HEK293T (cell line): ENCODE measurements at regions not wholly inside any gene's neighbourhood (a gene's known extent, or its start where the extent isn't known, plus 50 kb on each side); places are given as distances from the start of the nearest gene placed in this dataset.

Experiments
- BHLHE40 ChIP-seq: fragments of 450-650 bp; IDR thresholded peaks from 2 replicates; pipeline ENCODE4 v1.6.1; 2016; ENCODE audit warnings: mild to moderate bottlenecking, moderate library complexity, borderline replicate concordance
- HDGF ChIP-seq: fragments of 450-650 bp; IDR thresholded peaks from 2 replicates; pipeline ENCODE4 v1.6.1; 2017; ENCODE audit warnings: antibody characterized with exemption, borderline replicate concordance
- NFRKB ChIP-seq: fragments of 450-650 bp; IDR thresholded peaks from 2 replicates; pipeline ENCODE4 v1.6.1; 2016; ENCODE audit warnings: mild to moderate bottlenecking, moderate library complexity
- SUZ12 ChIP-seq: fragments of 450-650 bp; IDR thresholded peaks from 2 replicates; pipeline ENCODE4 v1.6.1; 2016; ENCODE audit warnings: mild to moderate bottlenecking

DNA sequence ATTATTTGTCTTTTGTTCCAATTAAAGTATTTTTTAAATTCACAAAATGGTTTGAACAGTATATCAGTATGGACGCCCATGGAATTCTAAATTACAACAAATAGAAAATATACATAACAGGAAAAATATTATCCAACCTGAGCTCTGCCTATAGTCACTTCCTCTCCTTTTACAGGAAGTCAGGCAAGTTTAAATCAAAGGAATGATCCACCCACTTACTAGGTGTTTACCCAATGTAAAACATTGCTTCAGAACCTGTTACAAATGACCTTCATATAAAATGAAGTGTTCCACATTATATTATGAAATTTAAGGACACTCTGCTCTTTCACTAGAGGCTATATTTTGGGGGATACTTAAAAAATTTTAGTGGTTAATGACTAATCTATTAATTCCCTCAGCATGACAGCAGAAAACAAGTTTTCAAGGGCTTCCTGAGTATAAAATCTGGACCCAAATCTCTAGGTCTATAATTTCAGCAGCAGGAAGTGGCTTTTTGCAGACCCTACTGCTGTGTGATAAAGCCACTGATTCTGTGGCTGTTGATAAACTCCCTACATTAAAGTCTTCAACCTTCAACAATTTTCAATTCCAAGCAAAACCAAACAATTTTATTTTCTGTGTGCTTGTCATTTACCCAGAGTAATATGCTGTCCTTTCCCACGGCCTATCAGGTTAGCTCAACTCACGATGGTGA, 722.6 kb downstream of the GATA3 start:
- TF ChIP-seq SUZ12, result no peak
- TF ChIP-seq BHLHE40, result no peak
- TF ChIP-seq NFRKB, result no peak
- no peak for TF ChIP-seq HDGF
